ENCODE measurements at regions not wholly inside any gene's neighbourhood (a gene's known extent, or its start where the extent isn't known, plus 50 kb on each side); places are given as distances from the start of the nearest gene placed in this dataset.

GRCh38 chr5:85069659-85070640, 685.3 kb upstream of the EDIL3 start:
- Mint-ChIP-seq H3K4me3 (no peak overlapping the region), H3K4me1 (peaks cover 2% of the 10 kb centered on the region), H3K36me3 (no peaks in the 10 kb centered on the region), H3K27me3 (ENCODE audit: low read depth) (no peaks in the 10 kb centered on the region), H3K9me3 (no peaks in the 10 kb centered on the region), H3K27ac (no peak overlapping the region)
- DNase-seq (ENCODE audit: low spot score in 2 of 2, unreplicated experiment in 2 of 2): no peak
- no peak for TF ChIP-seq CTCF (IDR thresholded peaks at IDR 0.05; ENCODE audit: unreplicated experiment)

- DNase-seq (ENCODE audit: low spot score in 2 of 2, unreplicated experiment in 2 of 2): no peak
- H3K9me3 Mint-ChIP-seq: no peaks in the 10 kb centered on the region
- TF ChIP-seq CTCF (IDR thresholded peaks at IDR 0.05; ENCODE audit: unreplicated experiment): no peak
- H3K4me1 Mint-ChIP-seq: no peaks in the 10 kb centered on the region
- H3K27ac Mint-ChIP-seq: no peak overlapping the region
- no peak overlapping the region for H3K4me3 Mint-ChIP-seq
- H3K36me3 Mint-ChIP-seq: no peaks in the 10 kb centered on the region
- H3K27me3 Mint-ChIP-seq (ENCODE audit: low read depth): no peaks in the 10 kb centered on the region
Observed at GRCh38 chr5:85077581-85077980, 692.9 kb upstream of the EDIL3 start.

- no peak for DNase-seq (ENCODE audit: low spot score in 2 of 2, unreplicated experiment in 2 of 2)
- no peaks in the 10 kb centered on the region for H3K4me1 Mint-ChIP-seq
- H3K36me3 Mint-ChIP-seq: peaks cover 2% of the 10 kb centered on the region
- no peaks in the 10 kb centered on the region for H3K27me3 Mint-ChIP-seq (ENCODE audit: low read depth)
- H3K9me3 Mint-ChIP-seq: peaks cover 24% of the 10 kb centered on the region
- H3K4me3 Mint-ChIP-seq: no peak overlapping the region
- no peak for TF ChIP-seq CTCF (IDR thresholded peaks at IDR 0.05; ENCODE audit: unreplicated experiment)
- H3K27ac Mint-ChIP-seq: no peak overlapping the region
Observed at GRCh38 chr5:85096421-85096820, 711.7 kb upstream of the EDIL3 start.

GRCh38 chr5:85108471-85108870, 723.8 kb upstream of the EDIL3 start:
- Mint-ChIP-seq H3K27me3 (ENCODE audit: low read depth) (no peaks in the 10 kb centered on the region), H3K36me3 (peaks cover 2% of the 10 kb centered on the region), H3K9me3 (peaks cover 22% of the 10 kb centered on the region), H3K4me1 (peaks cover 11% of the 10 kb centered on the region), H3K4me3 (no peak overlapping the region), H3K27ac (no peak overlapping the region)
- DNase-seq (ENCODE audit: low spot score in 2 of 2, unreplicated experiment in 2 of 2): no peak
- TF ChIP-seq CTCF (IDR thresholded peaks at IDR 0.05; ENCODE audit: unreplicated experiment): no peak

- Mint-ChIP-seq H3K27ac (no peak overlapping the region), H3K27me3 (ENCODE audit: low read depth) (no peaks in the 10 kb centered on the region), H3K36me3 (peaks cover 2% of the 10 kb centered on the region), H3K9me3 (peaks cover 22% of the 10 kb centered on the region), H3K4me3 (no peak overlapping the region), H3K4me1 (peaks cover 14% of the 10 kb centered on the region)
- no peak for DNase-seq (ENCODE audit: low spot score in 2 of 2, unreplicated experiment in 2 of 2)
- TF ChIP-seq CTCF (IDR thresholded peaks at IDR 0.05; ENCODE audit: unreplicated experiment): no peak
Observed at GRCh38 chr5:85109616-85110015, 724.9 kb upstream of the EDIL3 start.

All from mesothelial cell of epicardium (in vitro differentiated cells).